ENCODE measurements at regions not wholly inside any gene's neighbourhood (a gene's known extent, or its start where the extent isn't known, plus 50 kb on each side); places are given as distances from the start of the nearest gene placed in this dataset.
"Not testable (repeated sequence)": the region's sequence is repeated elsewhere in the genome, so short reads cannot be mapped to it uniquely, and the experiment has no call there.

GRCh38 chrX:9349572-9350494 is 115.0 kb upstream of the TBL1X start:
- no peak for DNase-seq

- DNase-seq: no peak
These were observed 113.7 kb upstream of the TBL1X start for GRCh38 chrX:9351126-9351525.

GRCh38 chrX:9352243-9352642 is 112.6 kb upstream of the TBL1X start:
- DNase-seq: no peak

- no peak for DNase-seq
These were observed 112.0 kb upstream of the TBL1X start for GRCh38 chrX:9352694-9353411.

- no peak for DNase-seq
These were observed 109.9 kb upstream of the TBL1X start for GRCh38 chrX:9354918-9355317.

GRCh38 chrX:9355739-9356138 is 109.1 kb upstream of the TBL1X start:
- DNase-seq: no peak

- DNase-seq: no peak
These were observed 108.0 kb upstream of the TBL1X start for GRCh38 chrX:9356846-9357245.

GRCh38 chrX:9357518-9358114 is 107.2 kb upstream of the TBL1X start:
- DNase-seq: no peak

- DNase-seq: no peak
These were observed 102.4 kb upstream of the TBL1X start for GRCh38 chrX:9362363-9362928.

- DNase-seq: no peak
These were observed 97.4 kb upstream of the TBL1X start for GRCh38 chrX:9367421-9367820.

- no peak for DNase-seq
These were observed 96.6 kb upstream of the TBL1X start for GRCh38 chrX:9368262-9368661.

- no peak for DNase-seq
These were observed 95.0 kb upstream of the TBL1X start for GRCh38 chrX:9369802-9370291.

GRCh38 chrX:9370893-9371292 is 94.0 kb upstream of the TBL1X start:
- DNase-seq: no peak

GRCh38 chrX:9372866-9373265 is 92.0 kb upstream of the TBL1X start:
- no peak for DNase-seq

GRCh38 chrX:9373789-9374188 is 91.1 kb upstream of the TBL1X start:
- DNase-seq: no peak

GRCh38 chrX:9374555-9374954 is 90.3 kb upstream of the TBL1X start:
- DNase-seq: no peak

GRCh38 chrX:9376111-9376510 is 88.7 kb upstream of the TBL1X start:
- no peak for DNase-seq

GRCh38 chrX:9377216-9377615 is 87.6 kb upstream of the TBL1X start:
- DNase-seq: not testable (repeated sequence)

GRCh38 chrX:9378980-9379696 is 85.7 kb upstream of the TBL1X start:
- DNase-seq: no peak

- no peak for DNase-seq
These were observed 84.9 kb upstream of the TBL1X start for GRCh38 chrX:9379697-9380551.

- no peak for DNase-seq
These were observed 81.2 kb upstream of the TBL1X start for GRCh38 chrX:9383655-9384054.
